Peyer's patch (tissue), 4 donors: ENCODE measurements at regions not wholly inside any gene's neighbourhood (a gene's known extent, or its start where the extent isn't known, plus 50 kb on each side); places are given as distances from the start of the nearest gene placed in this dataset.

Source experiments
- POLR2A ChIP-seq, 2 donors: fragments of 450-650 bp; IDR thresholded peaks; one replicate each; pipeline ENCODE4 v1.5.1; 2017; ENCODE audit warnings: antibody characterized with exemption in 2 of 2, mild to moderate bottlenecking in 2 of 2, moderate library complexity in 2 of 2
- TF ChIP-seq, protein P1 (sequence below), 6 experiments: fragments of 450-650 bp in 4 of 6; fragments of 200-600 bp in 2 of 6; sonication (generic) in 1 of 6; IDR thresholded peaks; one replicate each; pipeline ENCODE4 v1.5.1; 2017 to 2019; ENCODE audit warnings: antibody characterized with exemption in 6 of 6, mild to moderate bottlenecking in 3 of 6, moderate library complexity in 1 of 6

DNA sequence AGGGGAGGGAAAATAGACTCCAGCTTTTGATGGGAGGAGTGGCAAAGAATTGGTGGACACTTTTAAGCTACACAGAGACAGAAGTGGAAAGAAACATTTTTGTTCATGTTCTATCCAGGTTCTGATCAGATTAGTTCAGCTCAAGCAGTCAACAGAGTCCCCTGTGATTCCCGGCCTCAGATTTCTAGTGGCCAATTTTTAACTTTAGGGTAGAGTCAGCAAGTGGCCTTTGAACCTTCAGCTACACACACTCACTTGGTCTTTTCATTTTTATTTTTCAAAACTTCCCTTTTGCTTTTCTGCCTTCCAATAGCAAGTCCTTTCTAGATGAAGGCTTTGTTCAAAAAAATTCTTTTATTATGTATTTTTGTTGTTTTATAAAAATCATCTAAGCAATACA, 169.2 kb upstream of the RPS6KA3 start:
- TF ChIP-seq, protein P1, sequence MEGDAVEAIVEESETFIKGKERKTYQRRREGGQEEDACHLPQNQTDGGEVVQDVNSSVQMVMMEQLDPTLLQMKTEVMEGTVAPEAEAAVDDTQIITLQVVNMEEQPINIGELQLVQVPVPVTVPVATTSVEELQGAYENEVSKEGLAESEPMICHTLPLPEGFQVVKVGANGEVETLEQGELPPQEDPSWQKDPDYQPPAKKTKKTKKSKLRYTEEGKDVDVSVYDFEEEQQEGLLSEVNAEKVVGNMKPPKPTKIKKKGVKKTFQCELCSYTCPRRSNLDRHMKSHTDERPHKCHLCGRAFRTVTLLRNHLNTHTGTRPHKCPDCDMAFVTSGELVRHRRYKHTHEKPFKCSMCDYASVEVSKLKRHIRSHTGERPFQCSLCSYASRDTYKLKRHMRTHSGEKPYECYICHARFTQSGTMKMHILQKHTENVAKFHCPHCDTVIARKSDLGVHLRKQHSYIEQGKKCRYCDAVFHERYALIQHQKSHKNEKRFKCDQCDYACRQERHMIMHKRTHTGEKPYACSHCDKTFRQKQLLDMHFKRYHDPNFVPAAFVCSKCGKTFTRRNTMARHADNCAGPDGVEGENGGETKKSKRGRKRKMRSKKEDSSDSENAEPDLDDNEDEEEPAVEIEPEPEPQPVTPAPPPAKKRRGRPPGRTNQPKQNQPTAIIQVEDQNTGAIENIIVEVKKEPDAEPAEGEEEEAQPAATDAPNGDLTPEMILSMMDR (IDR thresholded peaks at IDR 0.05): no peak
- no peak for TF ChIP-seq POLR2A (IDR thresholded peaks at IDR 0.05)
